Central memory CD4-positive, alpha-beta T cell (primary cell): ENCODE measurements at regions not wholly inside any gene's neighbourhood (a gene's known extent, or its start where the extent isn't known, plus 50 kb on each side); places are given as distances from the start of the nearest gene placed in this dataset.

Source experiments
- DNase-seq: peaks from one replicate; pipeline ENCODE4 v3.0.0; 2022

- DNase-seq, result no peak
These were observed 137.8 kb upstream of the GALNT17 start for GRCh38 chr7:70994176-70994575.

- DNase-seq, result no peak
These were observed 134.7 kb upstream of the GALNT17 start for GRCh38 chr7:70997261-70997660.

GRCh38 chr7:71005109-71005508, 126.8 kb upstream of the GALNT17 start:
- no peak for DNase-seq

- DNase-seq, result no peak
These were observed 122.3 kb upstream of the GALNT17 start for GRCh38 chr7:71009636-71010035.

GRCh38 chr7:71015252-71015900, 116.6 kb upstream of the GALNT17 start:
- DNase-seq, result no peak

- DNase-seq, result no peak
These were observed 115.5 kb upstream of the GALNT17 start for GRCh38 chr7:71016401-71016800.

- no peak for DNase-seq
These were observed 114.3 kb upstream of the GALNT17 start for GRCh38 chr7:71017602-71018001.

- no peak for DNase-seq
These were observed 112.2 kb upstream of the GALNT17 start for GRCh38 chr7:71019706-71020105.

GRCh38 chr7:71021131-71021530, 110.8 kb upstream of the GALNT17 start:
- no peak for DNase-seq

GRCh38 chr7:71026680-71027079, 105.3 kb upstream of the GALNT17 start:
- no peak for DNase-seq

GRCh38 chr7:71034243-71034642, 97.7 kb upstream of the GALNT17 start:
- no peak for DNase-seq

GRCh38 chr7:71042591-71042990, 89.4 kb upstream of the GALNT17 start:
- DNase-seq, result no peak

- DNase-seq, result no peak
These were observed 81.5 kb upstream of the GALNT17 start for GRCh38 chr7:71050492-71050891.

GRCh38 chr7:71055504-71055903, 76.4 kb upstream of the GALNT17 start:
- no peak for DNase-seq

- DNase-seq, result no peak
These were observed 54.0 kb upstream of the GALNT17 start for GRCh38 chr7:71077743-71078476.
